ENCODE measurements at regions not wholly inside any gene's neighbourhood (a gene's known extent, or its start where the extent isn't known, plus 50 kb on each side); places are given as distances from the start of the nearest gene placed in this dataset.
"Not testable (repeated sequence)": the region's sequence is repeated elsewhere in the genome, so short reads cannot be mapped to it uniquely, and the experiment has no call there.

GRCh38 chr11:29263971-29264682, 752.7 kb downstream of the KCNA4 start:
- peak; percentile 72 for ATAC-seq
- peak; percentile 61 for DNase-seq (ENCODE audit: low spot score)

DNA sequence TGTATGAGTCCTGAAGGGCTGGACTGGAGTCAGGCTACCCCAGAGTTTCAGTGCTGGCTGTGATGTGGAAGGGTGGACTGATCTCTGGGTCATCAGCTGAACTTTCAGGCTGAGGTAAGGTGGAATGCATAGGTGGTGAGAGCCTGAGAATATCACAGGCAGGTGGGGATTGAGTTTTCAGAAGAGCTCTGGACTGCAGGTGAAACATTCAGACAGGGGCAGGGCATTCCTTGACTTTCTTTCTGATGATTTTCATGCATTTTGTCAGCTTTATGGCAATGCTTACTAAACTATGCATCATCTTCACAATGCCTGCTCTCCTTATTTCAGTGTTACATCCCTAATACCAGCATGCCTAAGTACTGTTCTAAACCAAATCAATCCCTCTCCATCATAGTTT, 755.0 kb downstream of the KCNA4 start:
- DNase-seq (ENCODE audit: low spot score) (no peak), ATAC-seq (no peak)

- DNase-seq (ENCODE audit: low spot score) (no peak), ATAC-seq (peak; percentile 90)
Observed at GRCh38 chr11:29260939-29261705, 755.7 kb downstream of the KCNA4 start.

DNA sequence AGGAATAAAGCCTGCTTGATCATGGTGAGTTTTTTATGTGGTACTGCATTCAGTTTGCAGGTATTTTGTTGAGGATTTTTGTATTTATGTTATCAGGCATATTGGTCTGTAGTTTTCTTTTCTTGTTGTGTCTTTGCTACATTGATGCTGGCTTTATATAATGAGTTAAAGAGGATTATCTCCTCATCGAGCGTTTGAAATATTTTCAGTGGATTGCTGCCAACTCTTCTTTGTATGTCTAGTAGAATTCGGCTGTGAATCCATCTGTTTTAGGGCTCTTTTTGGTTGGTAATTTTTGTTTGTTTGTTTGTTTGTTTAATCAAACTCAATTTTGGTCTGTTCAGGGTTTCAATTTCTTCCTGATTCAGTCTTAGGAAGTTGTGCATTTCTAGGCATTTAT, 758.4 kb downstream of the KCNA4 start:
- DNase-seq (ENCODE audit: low spot score) = no peak

GRCh38 chr11:29256580-29256979, 760.2 kb downstream of the KCNA4 start:
- ATAC-seq = no peak

More for the DNA sequence above, 758.4 kb downstream of the KCNA4 start:
- no peak for ATAC-seq

GRCh38 chr11:29255401-29255800, 761.4 kb downstream of the KCNA4 start:
- DNase-seq (ENCODE audit: low spot score) = no peak
- ATAC-seq = no peak

More at GRCh38 chr11:29256580-29256979, 760.2 kb downstream of the KCNA4 start:
- DNase-seq (ENCODE audit: low spot score) = no peak

- ATAC-seq = no peak
- DNase-seq (ENCODE audit: low spot score) = no peak
Observed at GRCh38 chr11:29251738-29252137, 765.1 kb downstream of the KCNA4 start.

GRCh38 chr11:29249713-29250112, 767.1 kb downstream of the KCNA4 start:
- no peak for DNase-seq (ENCODE audit: low spot score)
- no peak for ATAC-seq

- ATAC-seq = no peak
Observed at GRCh38 chr11:29244355-29244754, 772.5 kb downstream of the KCNA4 start.

GRCh38 chr11:29243616-29244015, 773.2 kb downstream of the KCNA4 start:
- no peak for ATAC-seq
- no peak for DNase-seq (ENCODE audit: low spot score)

More at GRCh38 chr11:29244355-29244754, 772.5 kb downstream of the KCNA4 start:
- DNase-seq (ENCODE audit: low spot score) = no peak

GRCh38 chr11:29231991-29232390, 784.8 kb downstream of the KCNA4 start:
- DNase-seq (ENCODE audit: low spot score) = no peak
- ATAC-seq = no peak

- no peak for DNase-seq (ENCODE audit: low spot score)
- no peak for ATAC-seq
Observed at GRCh38 chr11:29231586-29231985, 785.2 kb downstream of the KCNA4 start.

DNA sequence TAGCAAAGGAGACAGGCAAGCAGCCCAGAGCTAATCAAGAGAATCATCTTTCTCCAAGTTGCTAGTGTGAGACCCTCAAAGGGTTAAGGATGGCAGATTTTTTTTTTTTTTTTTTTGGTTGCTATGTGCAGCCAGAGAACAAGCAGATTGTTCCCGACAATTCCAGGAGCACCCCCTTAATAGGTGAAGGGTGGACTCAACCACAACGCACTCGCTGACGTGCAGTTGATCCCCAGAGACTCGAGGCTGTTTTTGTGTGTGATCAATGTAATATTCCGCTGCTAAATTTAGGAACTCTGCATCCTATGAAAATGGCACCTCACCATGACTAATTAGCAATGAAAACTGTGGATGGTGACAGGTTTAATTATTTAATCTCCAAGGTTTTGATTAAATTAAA, 789.0 kb downstream of the KCNA4 start:
- ATAC-seq = no peak
- DNase-seq (ENCODE audit: low spot score) = no peak

DNA sequence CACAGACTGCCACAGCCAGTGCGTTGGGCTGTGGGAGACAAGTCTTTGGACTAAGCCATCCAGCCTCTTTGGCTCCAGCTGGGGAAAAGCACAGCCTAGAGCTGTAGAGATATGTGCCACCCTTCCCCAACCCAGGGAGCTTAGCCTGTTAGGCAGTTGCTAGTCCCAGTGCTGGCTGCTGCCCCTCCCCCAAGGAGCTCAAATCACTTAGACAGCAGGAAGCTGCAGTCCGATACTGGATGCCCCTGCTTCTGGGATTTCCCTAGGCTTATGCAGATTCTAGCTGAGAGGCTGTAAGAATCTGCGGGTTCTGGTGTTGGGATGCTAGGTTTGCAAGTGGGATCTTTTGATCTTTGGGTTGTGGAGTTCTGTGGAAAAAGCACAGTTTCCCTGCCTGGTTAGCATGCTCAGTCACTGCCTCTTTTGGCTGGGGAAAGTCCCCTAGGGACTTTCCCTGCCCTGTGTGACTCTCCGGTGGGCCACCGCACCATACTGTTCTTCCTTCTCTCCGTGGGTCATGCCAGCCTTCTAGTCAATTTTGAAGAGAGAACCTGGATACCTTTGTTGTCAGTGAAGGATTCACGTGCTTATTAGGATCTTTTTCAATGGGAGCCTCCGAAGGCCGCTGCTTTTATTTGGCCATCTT, 792.0 kb downstream of the KCNA4 start:
- no peak for DNase-seq (ENCODE audit: low spot score)

GRCh38 chr11:29219531-29219930, 797.3 kb downstream of the KCNA4 start:
- ATAC-seq; DNase-seq (ENCODE audit: low spot score): not testable (repeated sequence)

More for the DNA sequence above, 792.0 kb downstream of the KCNA4 start:
- no peak for ATAC-seq

DNA sequence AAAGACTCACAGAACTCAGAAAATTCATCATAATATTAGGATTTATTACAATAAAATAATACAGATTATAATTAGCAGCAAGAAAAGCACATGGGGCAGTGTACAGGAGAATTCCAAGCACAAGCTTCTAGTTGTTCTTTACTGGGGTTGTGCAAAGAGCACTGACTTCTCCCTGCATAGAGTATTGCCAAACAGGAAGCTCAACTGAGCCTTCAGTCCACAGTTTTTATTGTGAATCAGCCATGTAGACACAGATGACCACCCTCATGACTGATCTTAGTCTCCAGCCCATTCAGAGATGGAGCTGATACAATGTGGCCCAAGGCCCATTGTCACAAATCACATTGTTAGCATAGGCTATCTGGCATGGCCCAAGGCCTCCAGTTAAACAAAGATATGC, 798.9 kb downstream of the KCNA4 start:
- no peak for ATAC-seq
- DNase-seq (ENCODE audit: low spot score) = no peak

- DNase-seq (ENCODE audit: low spot score) (no peak), ATAC-seq (no peak)
Observed at GRCh38 chr11:29214833-29215232, 802.0 kb downstream of the KCNA4 start.

DNA sequence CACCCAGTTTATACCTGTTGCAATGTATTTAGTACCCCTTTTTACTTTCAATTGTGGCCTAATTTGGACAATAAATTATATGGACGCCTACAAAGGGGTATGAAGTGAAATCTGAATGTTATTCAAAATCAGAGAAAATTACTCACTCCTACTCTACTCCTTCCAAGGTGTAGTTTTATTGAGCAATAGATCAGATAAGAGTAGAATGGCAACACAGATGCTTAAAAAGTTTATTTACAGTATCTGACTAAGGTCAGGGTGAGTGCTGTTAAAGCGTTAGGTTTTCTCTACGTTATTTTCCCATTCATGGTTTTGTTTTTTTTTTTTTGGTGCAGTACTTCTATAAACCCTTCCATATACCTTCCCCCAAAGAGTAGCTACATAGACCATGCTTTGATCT, 805.6 kb downstream of the KCNA4 start:
- ATAC-seq = no peak
- no peak for DNase-seq (ENCODE audit: low spot score)

DNA sequence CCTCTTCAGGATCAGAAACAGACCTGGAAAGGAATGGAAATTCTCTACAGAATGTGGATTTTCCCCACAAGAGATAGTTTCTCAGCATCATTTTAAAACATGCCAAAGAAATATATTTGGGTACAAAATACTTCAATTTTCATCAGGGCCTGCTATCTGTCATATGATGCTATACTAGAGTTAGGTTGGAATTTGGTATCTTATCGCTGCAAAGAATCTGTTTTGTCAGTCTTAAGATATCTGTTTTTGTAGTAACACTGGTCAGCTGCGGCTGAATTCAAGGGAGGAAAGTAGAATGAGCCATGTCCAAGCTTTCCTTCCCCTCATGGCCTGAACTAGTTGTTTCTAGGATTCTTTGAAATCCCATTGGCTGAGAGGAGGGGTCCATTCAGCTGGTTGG, 806.4 kb downstream of the KCNA4 start:
- ATAC-seq (no peak), DNase-seq (ENCODE audit: low spot score) (no peak)

DNA sequence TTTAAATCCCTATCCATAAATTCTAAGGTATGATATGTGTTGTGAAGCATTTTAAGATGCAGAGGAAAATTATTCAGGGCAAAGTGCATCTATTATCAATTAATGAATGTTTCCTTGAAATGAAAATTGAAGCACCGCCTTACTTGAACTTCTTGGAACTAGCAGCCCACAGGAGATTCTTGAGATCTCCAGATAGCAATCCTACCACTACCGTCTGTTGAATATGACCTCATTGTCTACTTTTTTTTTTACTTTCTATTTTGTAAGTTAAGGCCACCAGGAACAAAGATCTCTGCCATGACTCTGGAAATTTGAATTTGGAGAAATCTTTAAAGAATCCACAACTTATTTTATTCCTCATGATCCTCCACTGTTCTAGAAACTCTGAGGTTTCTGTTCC, 808.7 kb downstream of the KCNA4 start:
- DNase-seq (ENCODE audit: low spot score) (no peak), ATAC-seq (no peak)

- no peak for DNase-seq (ENCODE audit: low spot score)
- ATAC-seq = peak; percentile 32
Observed at GRCh38 chr11:29200791-29201562, 815.9 kb downstream of the KCNA4 start.
